Fibroblast of peridontal ligament (primary cell): ENCODE measurements at regions not wholly inside any gene's neighbourhood (a gene's known extent, or its start where the extent isn't known, plus 50 kb on each side); places are given as distances from the start of the nearest gene placed in this dataset.
"Not testable (repeated sequence)": the region's sequence is repeated elsewhere in the genome, so short reads cannot be mapped to it uniquely, and the experiment has no call there.

Source experiments
- DNase-seq: peaks from one replicate; pipeline ENCODE4 v3.0.0-alpha.2; 2010; ENCODE audit errors: extremely low read depth

GRCh38 chr15:69862540-69862939 is 235.2 kb downstream of the TLE3 start:
- DNase-seq = no peak

- DNase-seq = no peak
Observed at GRCh38 chr15:69863446-69863845, 234.3 kb downstream of the TLE3 start.

- DNase-seq = no peak
Observed at GRCh38 chr15:69865369-69865768, 232.3 kb downstream of the TLE3 start.

- DNase-seq = no peak
Observed at GRCh38 chr15:69868756-69869155, 229.0 kb downstream of the TLE3 start.

- no peak for DNase-seq
Observed at GRCh38 chr15:69869291-69869690, 228.4 kb downstream of the TLE3 start.

GRCh38 chr15:69869881-69870505 is 227.7 kb downstream of the TLE3 start:
- DNase-seq = no peak

- no peak for DNase-seq
Observed at GRCh38 chr15:69871511-69872134, 226.1 kb downstream of the TLE3 start.

GRCh38 chr15:69873807-69874206 is 223.9 kb downstream of the TLE3 start:
- DNase-seq = no peak

- DNase-seq = no peak
Observed at GRCh38 chr15:69874321-69874720, 223.4 kb downstream of the TLE3 start.

GRCh38 chr15:69876064-69876940 is 221.4 kb downstream of the TLE3 start:
- no peak for DNase-seq

- not testable (repeated sequence) for DNase-seq
Observed at GRCh38 chr15:69879963-69880362, 217.8 kb downstream of the TLE3 start.

GRCh38 chr15:69880571-69881301 is 217.0 kb downstream of the TLE3 start:
- DNase-seq = no peak

- DNase-seq = no peak
Observed at GRCh38 chr15:69881302-69881670, 216.4 kb downstream of the TLE3 start.

GRCh38 chr15:69881766-69882165 is 216.0 kb downstream of the TLE3 start:
- no peak for DNase-seq

GRCh38 chr15:69883306-69883705 is 214.4 kb downstream of the TLE3 start:
- DNase-seq = no peak

GRCh38 chr15:69885173-69885955 is 212.4 kb downstream of the TLE3 start:
- no peak for DNase-seq

- no peak for DNase-seq
Observed at GRCh38 chr15:69887009-69887408, 210.7 kb downstream of the TLE3 start.

GRCh38 chr15:69887553-69887952 is 210.2 kb downstream of the TLE3 start:
- DNase-seq = no peak

GRCh38 chr15:69888406-69888805 is 209.3 kb downstream of the TLE3 start:
- no peak for DNase-seq

- DNase-seq = no peak
Observed at GRCh38 chr15:69891070-69891536, 206.6 kb downstream of the TLE3 start.

GRCh38 chr15:69891606-69892005 is 206.1 kb downstream of the TLE3 start:
- DNase-seq = no peak
